ENCODE measurements at regions not wholly inside any gene's neighbourhood (a gene's known extent, or its start where the extent isn't known, plus 50 kb on each side); places are given as distances from the start of the nearest gene placed in this dataset.

DNA sequence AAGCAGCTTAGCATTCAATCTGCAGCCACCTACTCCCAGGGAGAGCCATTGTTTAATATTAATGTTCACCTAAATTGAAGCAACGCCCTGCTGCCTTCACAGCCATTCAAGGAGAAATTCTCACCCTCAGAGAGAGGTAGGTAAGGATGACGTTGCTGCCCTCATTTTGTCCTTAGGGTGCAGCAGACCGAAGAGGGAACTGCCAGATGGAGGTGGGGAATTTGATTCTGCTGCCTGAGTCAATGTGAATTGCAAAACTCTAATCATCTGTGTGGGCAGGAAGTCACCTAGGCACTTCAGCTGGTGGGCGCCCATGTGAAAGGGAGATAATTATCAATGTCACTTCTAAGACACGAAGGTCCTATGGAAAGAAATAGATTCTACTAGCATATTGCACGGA lies 503.4 kb downstream of the TBC1D4 start:
- TF ChIP-seq POLR2A (IDR thresholded peaks at IDR 0.05; ENCODE audit: low read depth, low read length) (no peak), TAF1 (IDR thresholded peaks at IDR 0.05; ENCODE audit: borderline replicate concordance, low read depth, low read length) (no peak), POLR2AphosphoS5 (IDR thresholded peaks at IDR 0.05; ENCODE audit: low read depth, low read length) (no peak)

Data from GM12892 (cell line).